ENCODE measurements at regions not wholly inside any gene's neighbourhood (a gene's known extent, or its start where the extent isn't known, plus 50 kb on each side); places are given as distances from the start of the nearest gene placed in this dataset.

GRCh38 chr5:109574985-109575384 is 114.7 kb upstream of the MAN2A1 start:
- no peak for TF ChIP-seq POLR2A (IDR thresholded peaks at IDR 0.05)
- no peak for TF ChIP-seq CTCF (IDR thresholded peaks at IDR 0.05 in 4 of 5, conservative IDR thresholded peaks at IDR 0.05 in 1 of 5)
